GM23248 (cell line): ENCODE measurements at regions not wholly inside any gene's neighbourhood (a gene's known extent, or its start where the extent isn't known, plus 50 kb on each side); places are given as distances from the start of the nearest gene placed in this dataset.
"Not testable (repeated sequence)": the region's sequence is repeated elsewhere in the genome, so short reads cannot be mapped to it uniquely, and the experiment has no call there.

Experiments used
- DNase-seq: peaks from one replicate; pipeline ENCODE4 v3.0.0-alpha.2; 2015
- H2AFZ ChIP-seq: fragments of 200-600 bp; sonication (generic); 2 replicates; pipeline ENCODE4 v1.6.1; 2016; ENCODE audit warnings: antibody characterized with exemption
- H3F3A ChIP-seq: fragments of 200-600 bp; sonication (generic); 2 replicates; pipeline ENCODE4 v1.6.1; 2016; ENCODE audit warnings: mild to moderate bottlenecking, antibody characterized with exemption, mixed run types; ENCODE audit not compliant: insufficient read depth
- H3K27ac ChIP-seq: fragments of 200-600 bp; sonication (generic); 2 replicates; pipeline ENCODE4 v1.5.1; 2016; ENCODE audit warnings: mild to moderate bottlenecking
- H3K27me3 ChIP-seq: fragments of 200-600 bp; sonication (generic); replicated peaks from 2 replicates; pipeline ENCODE4 v1.6.1; 2016; ENCODE audit warnings: mild to moderate bottlenecking; ENCODE audit not compliant: insufficient read depth
- H3K36me3 ChIP-seq: fragments of 200-600 bp; sonication (generic); 2 replicates; pipeline ENCODE4 v1.6.1; 2016; ENCODE audit warnings: low read depth, mild to moderate bottlenecking
- H3K4me1 ChIP-seq: fragments of 200-600 bp; sonication (generic); 2 replicates; pipeline ENCODE4 v1.6.1; 2016; ENCODE audit warnings: mild to moderate bottlenecking; ENCODE audit not compliant: insufficient read depth
- H3K4me2 ChIP-seq: fragments of 200-600 bp; sonication (generic); one replicate; pipeline ENCODE4 v1.6.1; 2016; ENCODE audit warnings: mild to moderate bottlenecking; ENCODE audit not compliant: unreplicated experiment
- H3K4me3 ChIP-seq: fragments of 200-600 bp; sonication (generic); 2 replicates; pipeline ENCODE4 v1.5.1; 2016; ENCODE audit warnings: mild to moderate bottlenecking
- H3K79me2 ChIP-seq: fragments of 200-600 bp; sonication (generic); 2 replicates; pipeline ENCODE4 v1.6.1; 2016; ENCODE audit warnings: mild to moderate bottlenecking; ENCODE audit not compliant: insufficient read depth
- H3K9ac ChIP-seq: fragments of 200-600 bp; sonication (generic); 2 replicates; pipeline ENCODE4 v1.6.1; 2016; ENCODE audit warnings: mild to moderate bottlenecking
- H3K9me2 ChIP-seq: fragments of 200-600 bp; sonication (generic); 2 replicates; pipeline ENCODE4 v1.6.1; 2016; ENCODE audit warnings: mixed run types, mild to moderate bottlenecking, moderate library complexity; ENCODE audit not compliant: insufficient read depth
- H3K9me3 ChIP-seq: fragments of 200-600 bp; sonication (generic); one replicate; pipeline ENCODE4 v1.6.1; 2017; ENCODE audit warnings: low read depth
- H4K20me1 ChIP-seq: fragments of 200-600 bp; sonication (generic); 2 replicates; pipeline ENCODE4 v1.6.0; 2016; ENCODE audit not compliant: insufficient read depth
- EZH2 ChIP-seq: fragments of 200-600 bp; sonication (generic); IDR thresholded peaks from 2 replicates; pipeline ENCODE4 v1.6.1; 2018; ENCODE audit warnings: antibody characterized with exemption, mild to moderate bottlenecking; ENCODE audit not compliant: insufficient read depth, poor library complexity, severe bottlenecking
- EZH2phosphoT487 ChIP-seq: fragments of 200-600 bp; sonication (generic); IDR thresholded peaks from 2 replicates; pipeline ENCODE4 v1.6.1; 2018; ENCODE audit warnings: antibody characterized with exemption, moderate library complexity, mild to moderate bottlenecking, low read depth; ENCODE audit not compliant: insufficient read depth
- WGBS, 2 experiments: methylation state at CpG; one replicate each; pipeline ENCODE4 v1.1.6; 2015 to 2017; ENCODE audit warnings: low lambda C conversion rate in 2 of 2, low coverage in 1 of 2; ENCODE audit errors: missing lambda C conversion rate in 2 of 2; 5-methylcytosine and 5-hydroxymethylcytosine counted together
- in situ Hi-C: fragments of 300-500 bp; cut with MboI; formaldehyde crosslinking; loops from 2 replicates; pipeline ENCODE4 v1.15.0; 2020

GRCh38 chr7:159335181-159335926 lies 190.7 kb upstream of the VIPR2 start:
- H3K27me3 ChIP-seq, H3K36me3 ChIP-seq, H3K4me1 ChIP-seq, H3F3A ChIP-seq, H3K79me2 ChIP-seq, H3K4me2 ChIP-seq, H3K9ac ChIP-seq, in situ Hi-C loops, H3K4me3 ChIP-seq, H3K9me3 ChIP-seq, H3K9me2 ChIP-seq, H4K20me1 ChIP-seq, H3K27ac ChIP-seq, H2AFZ ChIP-seq: not testable (repeated sequence)
- DNase-seq, result peak; percentile 22
- WGBS, 2 experiments, result 66% methylated on average over 19 to 39 of the region's 39 CpGs

GRCh38 chr7:159332854-159333479 lies 188.3 kb upstream of the VIPR2 start:
- H3K36me3 ChIP-seq, H3K9me3 ChIP-seq, H2AFZ ChIP-seq, H3K9me2 ChIP-seq, DNase-seq, H3K79me2 ChIP-seq, H3K27me3 ChIP-seq, H3K27ac ChIP-seq, H3K4me3 ChIP-seq, H3K9ac ChIP-seq, in situ Hi-C loops, H3K4me1 ChIP-seq, H3K4me2 ChIP-seq, H4K20me1 ChIP-seq, H3F3A ChIP-seq: not testable (repeated sequence)
- WGBS, 2 experiments, result 36 to 38% methylated on average over 1 of the region's 1 CpG

GRCh38 chr7:159331462-159331861 lies 186.8 kb upstream of the VIPR2 start:
- in situ Hi-C loops, result no loop called here
- no peak for TF ChIP-seq EZH2
- TF ChIP-seq EZH2phosphoT487, result no peak
- H3K79me2 ChIP-seq, result no peaks in the 10 kb centered on the region
- WGBS, 2 experiments, result 5 to 8% methylated on average over 2 of the region's 2 CpGs
- H3K4me3 ChIP-seq, result no peak overlapping the region
- no peak overlapping the region for H3K9ac ChIP-seq
- no peaks in the 10 kb centered on the region for H3K36me3 ChIP-seq
- H3K4me1 ChIP-seq, result no peaks in the 10 kb centered on the region
- H3K9me2 ChIP-seq, result no peaks in the 10 kb centered on the region
- DNase-seq, result no peak
- no peak overlapping the region for H3K27ac ChIP-seq
- H3K4me2 ChIP-seq, result no peak overlapping the region
- no peak overlapping the region for H2AFZ ChIP-seq
- H3K9me3 ChIP-seq, result no peaks in the 10 kb centered on the region
- H3K27me3 ChIP-seq, result no peaks in the 10 kb centered on the region
- H3F3A ChIP-seq, result peaks cover 5% of the 10 kb centered on the region; the same call in 1 of the 2 replicates
- H4K20me1 ChIP-seq, result no peaks in the 10 kb centered on the region

- Histone ChIP-seq H3K9ac (no peak overlapping the region), H3K79me2 (no peaks in the 10 kb centered on the region), H2AFZ (no peak overlapping the region), H3K4me2 (no peak overlapping the region), H3F3A (peaks cover 5% of the 10 kb centered on the region; the same call in 1 of the 2 replicates), H3K9me2 (no peaks in the 10 kb centered on the region), H3K27ac (no peak overlapping the region), H3K9me3 (no peaks in the 10 kb centered on the region), H3K27me3 (no peaks in the 10 kb centered on the region), H4K20me1 (no peaks in the 10 kb centered on the region), H3K4me1 (no peaks in the 10 kb centered on the region), H3K4me3 (no peak overlapping the region), H3K36me3 (no peaks in the 10 kb centered on the region)
- DNase-seq, result no peak
- in situ Hi-C loops, result no loop called here
- no peak for TF ChIP-seq EZH2
- TF ChIP-seq EZH2phosphoT487, result no peak
Observed at GRCh38 chr7:159329818-159330378, 185.2 kb upstream of the VIPR2 start.

- TF ChIP-seq EZH2, result no peak
- TF ChIP-seq EZH2phosphoT487, result no peak
- no peak for DNase-seq
- no peak overlapping the region for H3K9ac ChIP-seq
- H3K9me3 ChIP-seq, result no peaks in the 10 kb centered on the region
- H3K79me2 ChIP-seq, result no peaks in the 10 kb centered on the region
- no peaks in the 10 kb centered on the region for H3K36me3 ChIP-seq
- H3K4me3 ChIP-seq, result no peak overlapping the region
- in situ Hi-C loops, result no loop called here
- no peaks in the 10 kb centered on the region for H3K9me2 ChIP-seq
- H3K4me2 ChIP-seq, result no peak overlapping the region
- H3K27me3 ChIP-seq, result no peaks in the 10 kb centered on the region
- no peaks in the 10 kb centered on the region for H3K4me1 ChIP-seq
- peaks cover 5% of the 10 kb centered on the region; the same call in 1 of the 2 replicates for H3F3A ChIP-seq
- no peak overlapping the region for H3K27ac ChIP-seq
- no peaks in the 10 kb centered on the region for H4K20me1 ChIP-seq
- H2AFZ ChIP-seq, result no peak overlapping the region
Observed at GRCh38 chr7:159328096-159328495, 183.4 kb upstream of the VIPR2 start.
